ENCODE measurements at regions not wholly inside any gene's neighbourhood (a gene's known extent, or its start where the extent isn't known, plus 50 kb on each side); places are given as distances from the start of the nearest gene placed in this dataset.
A peak's percentile ranks its signal among the peaks of the same experiment; 100 is the strongest.

GRCh38 chr3:159634483-159634882 is 354.2 kb upstream of the IL12A start:
- H3K4me3 ChIP-seq (ENCODE audit: low read length), result no peak overlapping the region
- no peak for TF ChIP-seq CTCF (conservative IDR thresholded peaks at IDR 0.05; ENCODE audit: low read depth, low read length)
- no peak for DNase-seq (ENCODE audit: low read depth)

- H3K4me3 ChIP-seq (ENCODE audit: low read length), result no peak overlapping the region
- no peak for TF ChIP-seq CTCF (conservative IDR thresholded peaks at IDR 0.05; ENCODE audit: low read depth, low read length)
- no peak for DNase-seq (ENCODE audit: low read depth)
These were observed 353.5 kb upstream of the IL12A start for GRCh38 chr3:159635047-159635641.

GRCh38 chr3:159637883-159638542 is 350.6 kb upstream of the IL12A start:
- DNase-seq (ENCODE audit: low read depth), result peak; percentile 82
- H3K4me3 ChIP-seq (ENCODE audit: low read length), result no peak overlapping the region
- TF ChIP-seq CTCF (conservative IDR thresholded peaks at IDR 0.05; ENCODE audit: low read depth, low read length), result no peak

GRCh38 chr3:159640225-159640624 is 348.4 kb upstream of the IL12A start:
- H3K4me3 ChIP-seq (ENCODE audit: low read length), result no peak overlapping the region
- TF ChIP-seq CTCF (conservative IDR thresholded peaks at IDR 0.05; ENCODE audit: low read depth, low read length), result no peak
- DNase-seq (ENCODE audit: low read depth), result peak; percentile 51

GRCh38 chr3:159643406-159643805 is 345.2 kb upstream of the IL12A start:
- DNase-seq (ENCODE audit: low read depth), result no peak
- H3K4me3 ChIP-seq (ENCODE audit: low read length), result no peak overlapping the region
- no peak for TF ChIP-seq CTCF (conservative IDR thresholded peaks at IDR 0.05; ENCODE audit: low read depth, low read length)

- no peak for TF ChIP-seq CTCF (conservative IDR thresholded peaks at IDR 0.05; ENCODE audit: low read depth, low read length)
- DNase-seq (ENCODE audit: low read depth), result no peak
- H3K4me3 ChIP-seq (ENCODE audit: low read length), result no peak overlapping the region
These were observed 342.8 kb upstream of the IL12A start for GRCh38 chr3:159645874-159646273.

GRCh38 chr3:159649951-159650350 is 338.7 kb upstream of the IL12A start:
- TF ChIP-seq CTCF (conservative IDR thresholded peaks at IDR 0.05; ENCODE audit: low read depth, low read length), result no peak
- no peak overlapping the region for H3K4me3 ChIP-seq (ENCODE audit: low read length)
- no peak for DNase-seq (ENCODE audit: low read depth)
